ENCODE measurements at regions not wholly inside any gene's neighbourhood (a gene's known extent, or its start where the extent isn't known, plus 50 kb on each side); places are given as distances from the start of the nearest gene placed in this dataset.

- peak; percentile 96 for DNase-seq (ENCODE audit: low read depth)
Observed at GRCh38 chr7:130912862-130913638, 179.0 kb upstream of the KLF14 start.

DNA sequence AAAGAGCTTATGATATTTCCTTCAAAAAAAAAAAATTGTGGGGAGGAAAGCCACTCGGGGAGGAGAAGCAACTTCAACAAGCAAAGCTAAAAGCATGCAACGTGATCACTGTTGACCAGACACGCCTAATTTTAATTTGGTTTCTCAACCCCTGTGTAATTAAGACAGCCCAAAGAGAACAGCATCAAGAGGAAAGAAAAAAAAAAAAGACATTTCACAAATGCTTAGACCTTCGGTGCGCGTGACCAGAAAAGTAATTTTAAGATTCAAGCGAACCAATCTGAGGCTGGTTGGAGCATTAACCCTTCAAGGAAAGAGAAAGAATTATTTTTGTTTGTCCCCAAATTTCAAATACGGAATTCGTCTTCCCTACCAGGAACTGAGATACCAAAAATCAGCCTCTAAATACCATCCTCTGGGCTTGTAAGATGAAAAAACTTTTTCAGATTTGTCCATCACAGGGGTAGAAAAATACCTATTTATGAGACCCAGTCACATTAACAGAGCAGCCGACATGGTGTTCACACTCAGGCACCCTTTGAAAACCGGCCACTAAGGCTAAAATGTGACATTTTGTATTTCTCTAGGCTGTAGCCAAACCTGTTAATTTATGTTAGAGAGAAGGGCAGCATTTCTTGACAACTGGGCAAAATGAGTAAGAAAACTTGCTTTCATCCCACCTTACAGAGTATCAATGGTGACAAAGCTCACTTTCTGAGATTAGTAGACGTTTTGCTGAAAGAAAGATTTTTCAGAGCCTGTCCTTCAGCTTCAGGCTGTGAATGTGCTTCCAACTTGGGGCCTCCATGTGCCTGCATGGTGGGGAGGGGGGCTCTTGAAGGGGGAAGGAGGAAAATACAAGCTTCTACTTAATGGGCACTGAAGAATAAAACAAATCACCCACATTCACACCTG lies 179.9 kb upstream of the KLF14 start:
- no peak for DNase-seq (ENCODE audit: low read depth)

DNA sequence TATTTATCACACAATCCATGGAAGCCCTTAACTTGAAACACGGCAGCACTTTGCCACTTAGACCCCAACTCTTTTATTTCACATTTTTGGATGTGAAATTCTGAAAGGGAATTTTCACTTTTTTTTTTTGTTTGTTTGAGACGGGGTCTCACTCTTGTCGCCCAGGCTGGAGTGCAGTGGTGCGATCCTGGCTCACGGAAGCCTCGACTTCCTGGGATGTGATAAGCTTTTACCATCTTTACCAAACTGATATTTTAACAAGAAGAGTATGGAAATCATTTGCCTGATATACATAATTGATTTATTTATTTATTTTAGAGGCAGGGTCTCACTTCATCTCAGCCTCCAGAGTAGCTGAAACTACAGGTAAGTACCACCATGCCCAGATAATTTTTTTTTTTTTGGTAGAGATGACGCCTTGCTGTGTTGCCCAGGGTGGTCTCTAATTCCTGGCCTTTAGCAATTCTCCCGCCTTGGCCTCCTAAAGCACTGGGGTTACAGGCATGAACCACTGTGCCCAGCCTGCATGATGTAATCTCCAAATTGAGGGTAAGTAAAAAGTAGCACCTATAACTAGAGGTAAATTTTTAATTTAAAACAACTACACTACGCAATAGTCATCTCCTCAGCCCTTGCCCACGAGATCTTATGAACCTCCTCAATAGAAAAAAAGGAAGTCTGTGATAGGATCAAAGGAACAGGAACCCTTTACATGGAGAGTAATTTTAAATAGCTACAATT lies 180.7 kb upstream of the KLF14 start:
- no peak for DNase-seq (ENCODE audit: low read depth)

GRCh38 chr7:130917669-130918128 lies 183.7 kb upstream of the KLF14 start:
- no peak for DNase-seq (ENCODE audit: low read depth)

- DNase-seq (ENCODE audit: low read depth), result no peak
Observed at GRCh38 chr7:130918129-130919052, 184.4 kb upstream of the KLF14 start.

DNA sequence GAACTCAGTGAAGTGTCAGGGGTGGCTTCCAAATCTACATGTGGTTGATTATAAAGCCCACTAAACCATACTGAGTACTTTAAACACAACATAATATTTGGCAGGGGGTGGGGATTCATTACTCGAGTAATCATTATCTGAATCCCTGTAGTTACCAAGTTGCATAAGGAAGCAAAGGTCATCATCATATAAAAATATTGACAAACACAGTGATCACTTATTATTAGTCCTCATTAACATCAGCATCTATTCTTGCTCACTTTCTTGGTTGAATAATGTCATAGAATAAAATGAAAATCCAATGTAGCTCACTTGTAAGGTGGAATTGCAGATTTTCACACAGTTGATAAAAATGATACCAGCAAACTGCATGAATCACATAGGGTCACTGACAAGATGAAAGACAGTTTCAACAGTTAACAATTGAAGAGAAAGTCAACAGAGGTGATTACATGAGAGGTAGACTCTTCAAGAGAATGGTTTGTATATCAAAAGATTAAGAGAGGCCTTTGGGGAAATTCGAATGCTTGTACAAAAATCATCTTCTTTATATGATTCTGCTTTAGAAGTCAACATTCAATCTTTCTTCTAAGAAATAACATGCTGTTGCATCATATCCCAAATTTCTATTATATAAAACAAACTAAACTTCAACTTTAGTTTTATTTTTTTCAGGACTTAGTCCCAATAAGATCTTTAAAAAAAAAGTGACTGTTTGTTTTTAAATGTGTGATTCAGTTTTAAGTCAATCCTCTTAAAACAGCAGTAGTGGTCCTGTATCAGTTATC lies 185.5 kb upstream of the KLF14 start:
- DNase-seq (ENCODE audit: low read depth), result no peak

DNA sequence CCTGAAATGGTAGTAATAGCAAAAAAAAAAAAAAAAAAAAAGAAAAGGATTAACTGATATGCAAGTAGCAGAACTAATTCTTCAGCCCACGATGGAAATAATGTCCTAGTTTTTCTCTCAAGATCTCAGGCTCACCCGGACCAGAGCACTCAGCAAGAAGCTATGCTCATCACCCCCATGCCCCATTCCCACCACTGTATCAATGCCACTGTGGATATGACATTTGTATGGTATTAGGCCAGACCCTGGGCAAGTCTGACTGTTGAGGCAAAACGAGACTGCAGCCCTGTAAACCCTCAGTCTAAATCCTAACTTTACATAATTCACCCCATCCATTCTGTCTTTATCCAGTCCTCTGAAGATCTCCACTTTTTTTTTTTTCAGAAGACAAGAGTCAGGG lies 186.1 kb upstream of the KLF14 start:
- DNase-seq (ENCODE audit: low read depth), result no peak

- DNase-seq (ENCODE audit: low read depth), result peak; percentile 75
Observed at GRCh38 chr7:130921391-130922180, 187.6 kb upstream of the KLF14 start.

GRCh38 chr7:130922206-130923112 lies 188.5 kb upstream of the KLF14 start:
- DNase-seq (ENCODE audit: low read depth), result no peak

DNA sequence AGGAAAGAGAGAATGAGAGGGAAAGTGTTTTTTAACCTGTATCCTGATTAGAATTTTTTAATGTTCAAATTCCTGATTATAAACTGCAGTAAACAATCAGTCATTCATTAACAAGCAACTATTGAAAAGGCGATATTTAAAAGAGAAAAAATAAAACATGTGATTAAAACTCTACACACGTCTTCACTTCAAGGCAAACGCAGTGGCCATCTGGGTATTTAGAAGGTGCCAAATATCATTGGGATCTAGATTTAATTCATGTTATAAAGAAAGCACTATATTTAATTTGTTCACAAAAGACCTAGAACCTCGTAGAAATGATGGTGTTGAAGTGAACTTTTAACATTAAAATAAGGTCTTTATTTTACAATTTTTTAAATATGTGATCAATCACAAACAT lies 189.4 kb upstream of the KLF14 start:
- DNase-seq (ENCODE audit: low read depth), result no peak

DNA sequence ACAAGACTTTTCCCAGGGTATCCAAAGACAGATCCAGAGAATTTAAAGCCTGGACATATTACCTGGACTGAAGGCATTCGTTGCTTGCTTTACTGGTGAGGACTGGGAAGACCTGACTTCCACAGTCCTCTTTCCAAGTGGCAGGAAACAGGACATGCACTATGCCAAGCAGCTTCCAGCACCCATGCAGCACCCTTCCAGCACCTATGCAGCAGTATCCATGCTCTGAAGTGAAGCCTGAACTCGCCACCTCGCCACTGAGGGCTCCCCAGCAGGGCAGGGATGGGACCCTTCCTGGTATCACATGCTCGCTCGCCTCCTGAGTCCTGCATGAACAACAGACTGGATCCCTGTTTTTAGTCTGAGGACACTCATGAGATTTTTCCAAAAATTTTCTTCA lies 189.9 kb upstream of the KLF14 start:
- no peak for DNase-seq (ENCODE audit: low read depth)

GRCh38 chr7:130925136-130925794 lies 191.3 kb upstream of the KLF14 start:
- DNase-seq (ENCODE audit: low read depth), result no peak

DNA sequence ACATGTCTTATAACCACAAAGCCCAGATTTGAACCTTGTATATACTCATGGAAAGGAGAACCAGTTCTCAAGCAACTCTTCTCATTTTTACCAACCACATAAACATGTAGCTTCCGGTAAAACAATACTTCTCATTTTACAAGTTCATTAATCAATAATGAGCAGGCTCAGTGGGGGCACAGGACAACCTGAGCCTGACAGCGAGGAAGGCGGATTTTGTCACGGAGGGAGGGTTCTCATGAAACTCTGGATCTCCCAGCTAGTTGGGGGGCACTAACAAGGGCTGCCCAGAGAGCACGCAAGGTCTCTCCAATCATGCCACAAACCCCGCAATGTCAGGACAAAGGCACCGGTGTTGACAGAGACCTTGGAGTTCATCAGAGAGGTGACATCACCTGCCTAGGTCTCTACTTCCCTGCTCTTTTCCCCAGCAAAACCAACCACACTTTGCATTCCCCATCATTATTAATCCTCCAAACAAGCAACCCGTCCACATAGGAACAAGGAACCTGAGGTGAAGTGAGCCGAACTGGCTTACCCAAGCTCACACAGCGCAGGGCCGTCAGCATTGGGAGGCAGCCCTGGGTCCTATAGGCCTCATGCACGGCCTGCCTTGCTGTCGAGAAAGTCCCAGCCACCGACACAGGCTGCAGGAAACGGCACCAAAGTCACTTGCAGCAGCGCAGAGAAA lies 192.1 kb upstream of the KLF14 start:
- no peak for DNase-seq (ENCODE audit: low read depth)

- DNase-seq (ENCODE audit: low read depth), result no peak
Observed at GRCh38 chr7:130927062-130927461, 193.1 kb upstream of the KLF14 start.

DNA sequence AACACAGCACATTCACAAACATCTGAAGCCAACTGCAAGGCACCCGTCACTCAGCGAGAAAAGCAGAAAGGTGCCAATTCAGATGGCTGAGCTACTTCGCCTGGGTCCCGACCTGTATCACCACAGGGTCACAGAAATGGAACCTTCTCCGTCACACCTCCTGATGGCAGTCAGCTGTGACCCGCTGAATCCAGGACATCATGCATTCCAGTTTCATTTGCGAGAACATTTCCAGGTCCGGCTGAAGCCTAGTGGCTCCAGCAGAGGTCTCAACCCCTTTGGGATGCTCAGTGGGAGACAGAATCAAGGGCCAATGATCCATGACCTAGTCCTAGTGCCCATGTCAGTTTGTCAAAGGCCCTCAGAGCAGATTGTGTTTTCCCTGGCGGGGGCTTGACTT lies 193.6 kb upstream of the KLF14 start:
- DNase-seq (ENCODE audit: low read depth), result no peak

- no peak for DNase-seq (ENCODE audit: low read depth)
Observed at GRCh38 chr7:130929896-130930659, 196.1 kb upstream of the KLF14 start.

- no peak for DNase-seq (ENCODE audit: low read depth)
Observed at GRCh38 chr7:130930681-130931080, 196.7 kb upstream of the KLF14 start.
